Dermis blood vessel endothelial cell (primary cell): ENCODE measurements at regions not wholly inside any gene's neighbourhood (a gene's known extent, or its start where the extent isn't known, plus 50 kb on each side); places are given as distances from the start of the nearest gene placed in this dataset.
A peak's percentile ranks its signal among the peaks of the same experiment; 100 is the strongest.
"Not testable (repeated sequence)": the region's sequence is repeated elsewhere in the genome, so short reads cannot be mapped to it uniquely, and the experiment has no call there.

Experiments used
- DNase-seq: peaks from one replicate; pipeline ENCODE4 v3.0.0; 2010

DNA sequence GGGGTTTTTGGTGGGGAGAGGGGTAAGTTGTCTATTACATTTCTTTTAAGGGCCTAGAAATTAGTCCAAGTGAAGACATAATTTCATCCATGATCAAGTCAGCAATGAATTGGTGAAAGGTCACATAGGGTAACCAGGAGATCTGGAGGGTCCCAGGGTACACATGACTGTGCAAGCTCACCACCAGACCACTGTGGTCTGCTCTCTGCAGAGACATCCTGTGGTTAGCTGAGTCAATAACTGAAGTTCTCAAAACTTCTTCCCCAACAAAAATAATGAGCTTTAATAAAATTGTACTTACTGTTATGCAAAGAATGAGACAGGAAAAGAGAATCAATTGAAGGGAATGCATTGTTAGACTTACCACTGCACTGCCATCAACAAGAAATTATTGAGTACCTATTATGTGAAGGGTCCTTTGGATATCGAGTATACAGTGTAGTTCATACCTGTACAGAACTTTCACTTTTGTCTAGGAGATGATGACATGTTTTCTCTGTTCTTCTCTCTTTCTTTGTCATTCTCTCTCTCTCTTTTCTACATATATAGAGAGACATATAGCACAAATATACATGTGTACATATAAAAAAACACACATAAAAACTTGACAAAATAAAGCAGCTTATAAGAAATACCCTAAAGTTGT, 209.8 kb downstream of the GJA1 start:
- no peak for DNase-seq

DNA sequence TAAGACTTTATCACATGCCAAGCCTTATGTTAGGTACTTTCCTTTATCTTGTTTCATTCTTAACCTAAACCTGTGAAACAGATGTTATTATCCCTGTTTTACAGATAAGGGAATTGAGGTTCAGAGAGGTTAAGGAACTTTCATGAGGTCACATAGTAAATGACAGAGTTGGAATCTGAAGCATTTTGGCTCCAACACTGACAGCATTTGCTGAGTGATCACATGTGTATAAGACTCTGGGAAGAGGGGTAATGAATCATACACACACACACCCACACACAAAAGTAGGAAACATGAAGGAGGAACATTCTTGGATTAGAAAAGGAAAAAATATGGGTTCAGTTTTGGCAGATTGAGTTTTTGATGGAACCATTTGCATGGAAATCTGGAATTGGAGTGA, 212.5 kb downstream of the GJA1 start:
- peak; percentile 88 for DNase-seq

DNA sequence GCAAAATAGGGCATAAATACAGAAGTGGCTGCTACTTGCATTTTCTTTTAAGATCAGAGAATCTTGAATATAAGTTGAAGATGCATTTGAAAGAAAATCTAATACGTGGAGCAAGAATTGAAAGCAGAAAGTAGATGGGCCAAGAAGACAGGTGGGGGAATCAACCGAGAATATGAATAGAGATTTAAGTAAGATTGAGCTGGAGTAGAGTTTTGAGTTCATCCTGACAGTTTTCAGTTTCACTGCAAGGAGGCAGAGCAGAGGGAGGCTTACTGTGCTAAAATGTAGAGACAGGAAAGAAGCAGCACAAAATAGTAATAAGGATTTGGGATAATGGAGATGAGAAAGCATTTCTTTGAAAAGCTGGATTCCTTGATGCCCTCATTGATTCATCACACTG, 214.5 kb downstream of the GJA1 start:
- no peak for DNase-seq

DNA sequence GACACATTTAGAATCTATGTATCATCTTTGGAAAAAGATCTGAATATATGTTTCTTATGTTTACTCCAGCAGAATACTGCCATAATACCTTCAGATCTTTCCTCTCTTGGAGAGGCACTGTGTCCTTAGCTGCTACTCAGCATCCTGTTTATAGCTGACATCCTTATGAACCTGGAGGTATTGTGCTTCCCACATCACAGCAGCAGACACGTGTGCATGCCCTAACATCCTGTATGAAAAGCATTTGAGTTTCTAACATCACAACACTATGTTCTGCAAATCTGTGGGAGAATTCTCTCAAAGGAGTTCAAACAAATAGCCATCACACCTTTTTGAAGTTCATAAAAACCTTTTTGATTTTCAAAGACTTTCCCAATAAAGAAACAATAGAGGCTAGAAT, 216.0 kb downstream of the GJA1 start:
- peak; percentile 98 for DNase-seq

DNA sequence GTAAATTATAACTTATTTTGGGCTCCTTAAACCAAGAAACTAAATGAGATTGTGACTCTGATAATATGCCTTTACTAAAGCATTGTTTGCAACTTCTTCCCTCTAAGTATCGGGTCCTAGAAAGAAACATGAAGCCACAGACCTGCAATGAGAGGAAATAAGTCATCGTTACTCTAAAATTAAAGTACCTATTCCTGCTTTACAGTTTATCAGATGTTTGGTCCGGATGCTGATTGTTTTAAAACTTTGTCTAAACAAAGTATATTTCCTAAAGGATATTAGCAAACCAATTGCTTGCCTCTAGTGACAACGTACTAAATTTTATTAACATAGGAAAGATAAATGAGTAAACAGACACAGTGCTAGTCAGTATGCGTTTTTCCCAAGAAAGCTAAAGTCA, 216.8 kb downstream of the GJA1 start:
- DNase-seq = peak; percentile 84

DNA sequence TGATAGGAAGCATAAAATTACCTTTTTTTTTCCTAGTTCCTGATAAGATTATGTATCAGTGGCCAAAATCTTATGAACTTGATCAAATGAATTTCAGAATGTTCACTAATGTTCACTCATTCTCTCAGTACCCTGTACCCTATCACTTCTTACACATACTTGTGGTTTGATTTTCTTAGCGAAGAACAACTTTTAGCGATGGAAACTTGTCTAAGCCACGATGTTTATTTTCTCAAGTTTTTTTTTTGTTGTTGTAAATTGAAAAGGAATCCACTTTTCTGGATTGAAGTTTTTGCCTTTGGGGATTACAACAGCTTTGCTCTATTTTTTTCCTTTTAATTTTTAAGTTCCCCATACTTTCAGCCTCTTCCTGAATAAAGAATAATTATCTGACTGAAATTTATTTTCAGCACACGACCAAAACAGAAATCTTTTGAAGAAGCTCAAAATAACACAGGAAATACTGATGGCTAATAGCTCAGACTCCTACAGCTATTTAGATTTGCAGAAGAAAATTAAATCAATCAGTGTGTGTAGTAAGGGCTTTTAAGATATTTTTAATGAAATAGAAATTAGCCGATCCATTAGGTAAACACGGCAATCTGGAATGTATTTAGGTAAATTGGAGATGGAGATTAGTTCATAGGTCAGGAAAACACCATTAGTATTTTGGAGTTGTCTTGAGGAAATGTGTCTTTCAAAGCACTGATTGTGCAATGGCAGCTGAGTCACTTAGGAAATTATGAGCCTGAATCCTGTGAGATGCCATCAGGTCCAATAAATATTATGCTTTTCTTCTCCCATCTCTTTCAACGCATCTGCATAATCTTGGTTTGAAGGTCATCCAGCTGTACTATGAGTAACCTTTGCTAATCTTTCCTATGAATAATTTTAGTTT, 217.5 kb downstream of the GJA1 start:
- DNase-seq = peak; percentile 93

DNA sequence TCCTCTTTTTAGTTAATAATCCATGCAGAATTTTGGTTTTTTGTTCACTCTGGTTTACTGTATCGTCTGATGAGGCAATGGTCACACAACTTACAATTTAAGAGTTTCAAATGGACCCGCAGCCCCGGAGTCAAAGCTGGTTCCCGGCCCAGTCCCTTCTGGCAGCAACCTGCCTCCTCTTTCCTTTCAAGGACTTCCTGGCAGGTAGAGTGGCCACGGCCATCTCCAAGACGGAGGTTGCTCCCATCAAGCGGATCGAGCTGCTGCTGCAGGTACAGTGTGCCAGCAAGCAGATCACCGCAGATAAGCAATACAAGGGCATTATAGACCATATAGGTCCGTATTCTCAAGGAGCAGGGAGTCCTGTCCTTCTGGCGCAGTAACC, 218.2 kb downstream of the GJA1 start:
- DNase-seq = no peak

DNA sequence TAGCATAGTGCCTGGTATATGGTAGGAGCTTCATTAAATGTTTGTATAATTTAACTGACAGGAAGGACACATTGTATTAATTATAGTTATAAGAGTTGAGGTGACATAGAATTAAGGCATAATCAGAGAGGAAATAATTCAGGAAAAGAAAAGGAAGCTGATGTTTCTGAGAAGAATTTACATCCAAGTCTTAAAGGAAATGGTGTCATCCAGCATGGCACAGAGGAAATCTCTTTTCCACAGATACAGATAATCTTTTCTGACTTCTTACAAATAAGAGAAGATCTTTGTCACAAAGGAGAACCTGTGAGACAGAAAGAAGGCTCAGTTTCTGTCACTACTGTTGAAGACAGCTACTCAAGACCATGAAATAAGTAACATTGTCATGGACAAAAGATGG, 222.5 kb downstream of the GJA1 start:
- DNase-seq = peak; percentile 66

DNA sequence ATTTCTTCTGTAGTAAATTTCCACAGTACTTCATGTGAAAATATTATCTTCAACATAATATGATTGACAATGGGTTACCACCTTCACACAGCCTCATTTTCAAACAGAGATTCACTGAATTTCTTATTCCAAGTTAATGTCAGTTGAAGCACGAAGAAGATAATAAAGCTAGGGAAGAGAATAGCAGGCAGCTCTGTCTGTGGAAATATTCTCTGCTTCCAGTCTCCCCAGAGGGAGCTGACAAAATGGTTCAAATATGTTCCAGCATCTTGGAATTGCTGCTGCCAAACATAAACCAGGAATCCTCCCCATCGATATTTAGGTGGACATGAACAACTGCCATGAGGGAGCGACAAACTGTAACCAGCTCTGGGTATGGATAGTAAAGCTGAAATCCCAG, 224.8 kb downstream of the GJA1 start:
- no peak for DNase-seq

DNA sequence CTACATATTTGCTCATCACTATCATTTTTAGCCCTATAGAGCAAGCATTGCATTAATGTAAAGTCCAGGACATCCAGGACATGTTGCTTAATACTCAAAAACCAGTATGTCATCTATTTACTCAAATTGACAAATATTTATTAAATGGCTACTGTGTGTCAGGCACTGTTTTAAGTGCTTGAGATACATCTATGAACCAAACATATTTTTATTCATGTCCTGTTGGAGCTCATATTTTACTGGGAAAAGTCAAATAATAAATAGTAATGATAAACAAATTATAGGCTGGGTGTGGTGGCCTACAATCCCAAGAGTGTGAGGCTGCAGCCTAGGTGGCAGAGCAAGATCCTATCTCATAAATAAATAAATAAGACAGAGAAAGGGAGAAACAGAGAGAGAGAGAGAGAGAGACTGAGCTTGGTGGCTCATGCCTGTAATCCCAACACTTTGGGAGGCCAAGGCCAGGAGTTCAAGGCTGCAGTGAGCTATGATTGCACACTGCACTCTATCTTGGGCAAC, 227.9 kb downstream of the GJA1 start:
- DNase-seq = no peak

DNA sequence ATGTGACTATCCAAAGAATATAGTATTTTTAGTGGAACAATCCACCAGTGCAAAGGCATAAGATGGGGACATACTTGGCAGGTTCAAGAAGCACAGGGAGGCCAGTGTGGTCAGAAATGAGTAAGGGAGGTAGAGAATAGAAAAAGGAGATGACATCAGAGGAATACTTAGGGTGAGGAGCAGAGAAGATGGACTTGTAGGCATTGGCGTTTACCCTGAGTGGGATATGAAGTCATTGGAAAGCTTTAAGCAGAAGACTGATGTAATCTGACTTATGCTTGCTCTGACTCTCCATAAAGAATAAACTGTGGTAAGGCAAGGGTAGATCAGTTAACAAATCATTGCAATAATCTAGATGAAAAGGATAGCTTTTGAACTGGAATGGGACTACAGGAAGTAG, 228.7 kb downstream of the GJA1 start:
- no peak for DNase-seq

DNA sequence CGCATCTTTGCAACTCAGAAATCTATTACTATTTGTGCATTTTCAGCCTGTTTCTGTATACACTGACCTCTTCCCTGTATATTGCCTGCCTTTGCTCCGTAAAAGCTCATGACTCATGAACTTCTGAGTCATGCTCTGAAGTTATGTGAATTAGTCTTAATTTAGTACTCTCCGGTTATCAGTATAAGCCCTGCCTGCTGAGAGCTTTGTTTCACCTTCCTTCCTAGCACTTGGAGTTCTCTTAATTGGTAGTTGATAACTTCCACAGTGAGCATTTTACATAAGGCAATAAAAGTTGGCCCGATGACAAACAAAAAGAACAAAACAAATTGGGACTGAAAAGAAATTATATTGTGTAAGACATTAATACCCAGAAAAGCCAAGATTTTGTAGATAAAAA, 231.4 kb downstream of the GJA1 start:
- peak; percentile 95 for DNase-seq

DNA sequence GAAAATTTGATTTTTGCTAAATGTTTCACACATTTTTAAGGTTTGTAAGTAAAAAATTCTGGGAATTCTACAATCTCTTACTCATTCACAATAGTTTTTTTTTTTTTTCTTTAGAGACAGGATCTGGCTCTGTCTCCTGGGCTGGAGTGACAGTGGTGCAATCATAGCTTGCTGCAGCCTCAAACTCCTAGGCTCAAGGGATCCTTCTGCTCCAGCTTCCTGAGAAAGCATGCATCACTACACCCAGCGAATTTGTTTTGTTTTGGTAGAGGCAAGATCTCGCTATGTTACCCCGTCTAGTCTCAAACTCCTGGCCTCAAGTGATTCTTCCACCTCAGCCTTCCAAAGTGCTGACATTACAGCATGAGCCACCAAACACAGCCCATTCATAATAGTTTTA, 232.8 kb downstream of the GJA1 start:
- DNase-seq = no peak

DNA sequence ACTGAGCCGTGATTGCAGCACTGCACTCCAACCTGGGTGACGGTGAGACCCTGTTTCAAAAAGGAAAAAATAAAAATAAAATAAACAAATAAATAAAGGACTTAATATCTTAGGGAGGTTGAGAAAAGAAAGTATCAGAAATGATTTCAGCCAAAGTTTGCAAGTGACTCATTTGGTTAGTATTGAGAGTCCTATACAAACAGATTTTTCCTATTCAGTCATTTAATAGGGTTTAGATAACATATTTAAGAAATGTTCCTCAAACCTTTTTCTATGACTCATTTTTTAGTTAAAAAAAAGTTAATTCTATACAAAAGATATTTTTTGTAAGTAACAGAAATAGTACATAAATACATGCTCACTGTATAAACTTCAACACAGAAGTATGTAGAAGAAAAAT, 235.1 kb downstream of the GJA1 start:
- no peak for DNase-seq

DNA sequence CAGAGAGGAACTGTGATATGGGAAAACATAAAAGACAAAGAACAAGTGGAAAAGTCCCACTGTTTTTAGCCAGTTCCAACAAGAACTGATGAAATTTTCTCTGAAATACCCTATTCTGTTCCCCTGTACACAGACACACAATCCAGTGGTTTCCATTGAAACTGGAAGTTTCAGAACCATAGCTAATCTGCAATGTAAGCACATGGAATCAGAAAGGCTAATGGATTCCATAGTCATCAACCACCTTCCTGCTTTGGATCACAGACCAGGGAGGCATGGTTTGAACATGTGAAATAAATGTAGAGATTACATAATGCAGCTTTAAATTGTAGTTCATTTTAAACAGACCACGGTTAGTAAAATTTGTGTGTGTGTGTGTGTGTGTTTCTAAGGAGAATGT, 242.1 kb downstream of the GJA1 start:
- DNase-seq = no peak

DNA sequence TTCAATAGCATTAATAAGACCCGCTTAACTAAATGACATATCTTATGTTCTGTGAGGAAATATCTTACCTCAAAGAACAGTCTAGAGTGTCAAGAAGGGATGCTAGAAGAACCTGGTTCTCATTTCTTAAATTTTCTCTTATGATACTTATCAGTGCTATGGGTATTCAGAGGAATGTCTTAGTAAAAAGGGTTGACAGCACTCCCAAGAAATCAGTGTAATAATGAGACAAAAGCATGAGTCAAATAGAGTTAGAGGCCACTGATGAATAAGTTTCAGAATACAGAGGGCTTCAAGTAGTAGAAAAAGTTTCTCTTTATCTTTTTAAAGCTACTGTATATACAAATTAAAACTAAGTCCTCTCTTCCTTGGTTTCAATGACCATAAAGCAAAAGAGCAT, 242.8 kb downstream of the GJA1 start:
- DNase-seq = no peak

DNA sequence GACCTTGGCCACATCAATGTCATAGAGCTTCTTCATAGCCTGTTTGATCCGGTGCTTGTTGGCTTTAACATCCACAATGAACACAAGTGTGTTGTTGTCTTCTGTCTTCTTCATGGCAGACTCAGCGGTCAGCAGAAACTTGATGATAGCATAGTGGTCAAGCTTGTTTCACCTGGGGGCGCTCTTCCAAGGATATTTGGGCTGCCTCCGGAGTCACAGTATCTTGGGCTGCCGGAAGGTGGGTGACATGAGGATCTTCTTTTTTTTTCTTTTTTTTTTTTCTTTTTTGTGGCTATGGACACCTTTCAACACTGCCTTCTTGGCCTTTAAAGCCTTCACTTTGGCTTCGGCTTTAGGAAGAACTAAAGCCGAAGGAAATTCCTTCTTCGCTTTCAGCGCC, 244.6 kb downstream of the GJA1 start:
- DNase-seq = no peak

DNA sequence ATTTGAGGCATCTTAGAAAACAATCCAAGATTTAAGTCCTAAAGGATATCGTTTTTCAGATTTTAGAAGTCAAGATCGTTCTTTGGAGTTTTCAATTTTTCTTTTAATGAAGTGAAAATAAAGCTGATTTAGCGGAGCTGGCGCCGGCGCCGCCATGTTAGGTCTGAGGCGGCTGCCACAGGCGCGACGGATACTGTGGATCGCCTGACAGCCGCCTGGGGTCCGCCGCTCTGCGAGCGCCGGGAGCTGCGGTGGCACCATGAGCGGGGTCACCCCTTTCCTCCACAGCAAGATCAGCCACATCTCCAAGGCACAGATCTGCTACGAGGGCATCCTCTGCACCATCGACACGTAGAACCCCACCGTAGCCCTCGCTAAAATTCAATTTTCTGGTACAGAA, 247.2 kb downstream of the GJA1 start:
- no peak for DNase-seq

DNA sequence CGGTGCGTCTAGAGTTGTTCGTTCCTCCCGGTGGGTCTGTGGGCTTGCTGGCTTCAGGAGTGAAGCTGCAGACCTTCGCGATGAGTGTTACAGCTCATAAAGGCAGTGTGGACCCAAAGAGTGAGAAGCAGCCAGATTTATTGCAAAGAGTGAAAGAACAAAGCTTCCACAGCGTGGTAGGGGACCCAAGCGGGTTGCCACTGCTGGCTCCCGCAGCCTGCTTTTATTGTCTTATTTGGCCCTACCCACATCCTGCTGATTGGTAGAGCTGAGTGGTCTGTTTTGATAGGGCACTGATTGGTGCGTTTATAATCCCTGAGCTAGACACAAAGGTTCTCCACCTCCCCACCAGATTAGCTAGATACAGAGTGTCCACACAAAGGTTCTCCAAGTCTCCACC, 250.4 kb downstream of the GJA1 start:
- DNase-seq = not testable (repeated sequence)

DNA sequence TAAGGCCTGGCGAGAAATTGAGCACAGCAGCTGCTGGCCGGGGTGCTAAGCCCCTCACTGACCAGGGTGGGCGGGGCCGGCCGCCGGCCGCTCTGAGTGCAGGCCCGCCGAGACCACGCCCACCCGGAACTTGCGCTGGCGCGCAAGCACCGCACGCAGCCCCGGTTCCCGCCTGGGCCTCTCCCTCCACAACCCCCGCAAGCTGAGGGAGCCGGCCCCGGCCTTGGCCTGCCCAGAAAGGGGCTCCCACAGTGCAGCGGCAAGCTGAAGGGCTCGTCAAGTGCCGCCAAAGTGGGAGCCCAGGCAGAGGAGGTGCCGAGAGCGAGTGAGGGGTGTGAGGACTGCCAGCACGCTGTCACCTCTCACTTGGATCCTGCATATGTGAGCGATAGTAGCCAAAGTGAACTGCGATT, 251.2 kb downstream of the GJA1 start:
- no peak for DNase-seq

DNA sequence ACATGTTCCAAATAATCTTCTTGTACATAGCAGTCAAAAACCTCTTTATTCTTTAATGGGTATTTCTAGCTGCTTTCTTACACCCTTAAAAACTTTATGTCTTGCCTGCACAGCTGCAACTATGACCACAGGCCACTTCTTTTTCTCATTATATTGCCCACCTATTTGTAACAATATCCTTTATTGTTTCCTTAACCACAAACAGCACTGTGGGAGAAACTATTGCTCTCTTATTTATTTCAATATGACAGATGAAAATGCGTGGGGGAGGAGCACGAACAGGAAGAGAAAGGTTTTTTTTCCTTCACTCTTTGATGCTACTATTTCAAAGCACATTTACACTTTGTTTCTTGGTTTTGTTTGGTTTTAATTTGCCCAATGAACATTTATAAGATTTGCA, 253.5 kb downstream of the GJA1 start:
- no peak for DNase-seq

DNA sequence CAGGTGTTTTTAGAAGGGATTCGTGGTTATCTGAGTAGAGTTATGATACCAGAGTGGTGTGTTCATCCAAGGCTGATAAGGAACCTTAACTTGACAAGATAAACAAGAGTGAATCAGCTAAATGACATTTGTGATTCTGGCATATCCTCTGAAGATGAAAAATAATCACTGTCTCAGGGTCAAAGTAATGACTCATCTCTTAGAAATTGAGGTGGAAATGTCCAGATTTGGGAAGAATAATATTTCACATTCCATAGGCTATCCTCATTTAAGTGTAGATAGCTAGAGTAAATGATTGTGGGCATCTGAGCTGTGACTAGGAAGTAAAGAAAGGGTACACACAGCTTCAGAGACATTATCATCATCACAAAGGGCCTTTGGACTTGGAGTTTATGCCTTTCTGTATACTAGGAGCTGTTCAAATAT, 255.7 kb downstream of the GJA1 start:
- DNase-seq = peak; percentile 6

DNA sequence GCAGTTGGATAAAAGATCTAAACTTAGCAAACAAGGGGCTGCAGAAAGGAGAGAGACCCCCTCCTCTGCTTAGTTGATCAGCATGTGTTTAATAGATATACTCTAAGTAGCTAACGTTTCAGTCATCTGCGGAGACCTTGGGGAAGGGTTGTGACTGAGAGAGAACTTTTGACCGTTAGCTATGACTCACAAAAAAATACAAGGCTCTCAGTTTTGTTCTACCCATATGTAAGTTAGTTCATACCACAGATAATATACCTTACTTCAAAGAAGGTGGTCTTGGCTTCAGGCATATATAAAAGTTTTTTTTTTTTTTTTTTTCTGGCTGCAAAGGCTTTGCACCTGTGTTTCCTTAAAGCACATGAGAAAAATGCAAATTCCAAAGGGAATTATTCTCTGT, 258.9 kb downstream of the GJA1 start:
- no peak for DNase-seq

DNA sequence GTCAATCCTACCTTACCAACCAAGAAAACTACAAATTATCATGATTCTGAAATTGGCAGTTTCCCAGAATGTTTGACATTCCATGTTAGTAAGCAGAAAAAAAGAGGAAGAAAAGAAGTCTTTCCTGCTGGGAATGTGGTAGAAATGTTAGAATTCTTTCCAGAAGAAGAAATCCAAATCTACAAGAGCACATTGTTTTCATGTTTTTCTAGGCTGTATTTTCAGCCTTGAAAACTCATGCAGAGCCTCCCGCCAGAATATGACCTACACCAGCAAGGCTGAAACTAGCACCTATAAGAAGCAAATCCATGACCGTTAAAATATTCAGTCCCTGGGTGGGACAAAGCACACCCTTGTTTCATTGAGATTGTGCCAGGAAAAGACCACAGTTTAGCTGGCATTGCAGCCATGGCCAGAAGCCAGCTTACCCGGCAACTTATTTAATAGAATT, 259.4 kb downstream of the GJA1 start:
- no peak for DNase-seq
